ENCODE measurements at regions not wholly inside any gene's neighbourhood (a gene's known extent, or its start where the extent isn't known, plus 50 kb on each side); places are given as distances from the start of the nearest gene placed in this dataset.

DNA sequence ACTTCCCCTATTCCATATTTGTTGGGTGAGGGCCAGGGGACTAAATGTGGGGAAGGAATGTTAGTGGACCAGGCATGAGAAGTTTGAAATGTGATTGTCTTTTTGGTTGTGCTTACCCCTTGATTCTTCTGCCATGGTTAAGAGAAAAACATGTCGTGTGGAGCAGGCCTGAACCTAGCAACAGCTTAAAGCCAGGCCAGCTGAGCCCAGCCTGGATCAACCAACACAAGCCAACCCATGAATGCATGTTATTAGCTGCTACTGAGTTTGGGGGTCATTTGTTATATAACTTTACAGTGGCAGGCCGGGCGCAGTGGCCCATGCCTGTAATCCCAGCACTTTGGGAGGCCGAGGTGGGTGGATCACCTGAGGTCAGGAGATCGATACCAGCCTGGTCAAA lies 52.4 kb upstream of the TRIO start:
- DNase-seq (ENCODE audit: low read depth): no peak

DNA sequence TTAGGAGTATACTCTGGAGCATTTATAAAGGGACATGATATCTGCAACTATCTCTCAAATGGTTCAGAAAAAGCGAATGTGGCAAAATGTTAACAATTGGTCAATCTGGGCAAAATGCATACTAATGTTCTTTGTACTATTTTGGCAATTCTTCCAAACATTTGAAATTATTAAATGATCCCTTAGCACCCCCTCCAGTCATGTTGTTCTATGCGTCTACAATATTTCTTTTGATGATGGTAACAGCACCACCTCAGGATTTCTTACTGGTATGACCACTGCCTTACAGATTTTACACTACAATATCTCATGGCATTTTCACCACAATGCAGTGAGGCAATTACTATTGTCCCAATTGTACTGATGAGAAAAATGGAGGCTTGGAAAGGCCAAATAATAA lies 52.9 kb upstream of the TRIO start:
- no peak for DNase-seq (ENCODE audit: low read depth)

DNA sequence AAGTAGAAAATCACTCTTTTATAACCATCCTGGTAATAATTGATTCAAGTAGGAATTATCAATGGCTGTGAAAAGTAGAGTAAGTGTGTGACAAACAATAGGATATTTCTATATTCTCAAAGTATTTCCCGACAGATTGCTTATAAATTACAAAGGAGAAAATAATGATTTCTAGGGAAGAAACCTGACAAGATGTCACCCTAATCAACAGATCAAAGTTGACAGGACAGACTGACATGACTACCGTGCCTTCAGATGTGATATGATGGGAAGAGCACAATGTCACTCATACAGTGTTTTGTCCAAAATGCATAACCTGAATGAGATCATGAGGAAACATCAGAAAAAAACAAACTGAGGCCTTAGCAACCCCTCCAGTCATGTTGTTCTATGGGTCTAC lies 53.9 kb upstream of the TRIO start:
- no peak for DNase-seq (ENCODE audit: low read depth)

DNA sequence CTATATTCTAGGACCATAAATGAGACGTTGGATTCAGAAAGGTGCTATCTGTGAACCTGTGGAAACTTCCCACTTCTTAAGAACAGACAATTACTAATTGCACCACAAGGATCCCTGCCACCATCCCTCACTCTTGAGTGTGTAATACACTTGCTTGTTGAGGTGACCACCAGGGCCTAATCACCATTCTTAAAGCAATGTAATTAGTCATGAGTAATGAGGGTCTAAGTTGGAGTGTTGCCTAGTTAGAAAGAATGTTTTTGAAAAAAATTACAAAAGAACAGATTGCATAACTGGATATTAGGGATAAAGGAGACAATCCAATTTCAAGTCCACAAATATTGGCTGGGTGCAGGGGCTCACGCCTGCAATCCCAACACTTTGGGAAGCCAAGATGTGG lies 56.9 kb upstream of the TRIO start:
- DNase-seq (ENCODE audit: low read depth): peak; percentile 53

DNA sequence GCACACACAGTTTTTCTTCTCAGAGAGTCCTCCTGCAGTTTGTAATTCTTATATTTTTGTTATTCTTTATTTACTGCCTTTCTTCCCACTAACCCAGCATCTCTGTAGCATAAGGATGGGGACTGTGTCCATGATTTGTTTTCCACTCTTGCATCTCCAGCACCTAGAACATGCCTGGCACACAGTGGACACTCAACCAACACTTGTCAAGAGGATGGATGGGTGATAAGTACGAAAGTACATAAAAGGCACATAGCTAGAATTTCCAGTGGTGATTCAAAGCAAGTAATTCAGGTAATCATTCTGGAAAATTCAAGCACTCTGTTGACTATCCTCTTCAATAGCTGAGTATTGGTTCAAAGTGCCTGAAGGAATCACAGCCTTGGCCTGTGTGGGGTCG lies 60.2 kb upstream of the TRIO start:
- DNase-seq (ENCODE audit: low read depth): no peak

DNA sequence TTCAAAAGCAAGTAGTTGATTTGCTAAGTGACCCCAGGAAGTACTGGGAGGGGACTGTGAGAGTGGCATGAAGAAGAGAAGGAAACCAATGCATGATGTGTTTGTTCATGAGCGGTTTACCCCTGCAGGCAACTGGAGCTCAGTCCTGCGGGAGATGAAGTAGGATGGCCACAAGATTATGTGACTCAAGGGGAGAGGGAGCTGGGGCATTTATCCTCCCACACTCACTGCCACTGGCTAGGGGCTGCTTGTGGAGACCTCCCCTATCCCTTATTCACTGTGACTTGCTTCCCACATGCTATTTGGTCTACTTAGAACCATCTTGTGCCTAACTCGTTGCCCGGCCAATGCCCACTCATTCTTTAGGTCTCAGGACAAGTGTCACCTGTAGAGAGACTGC lies 60.6 kb upstream of the TRIO start:
- no peak for DNase-seq (ENCODE audit: low read depth)

DNA sequence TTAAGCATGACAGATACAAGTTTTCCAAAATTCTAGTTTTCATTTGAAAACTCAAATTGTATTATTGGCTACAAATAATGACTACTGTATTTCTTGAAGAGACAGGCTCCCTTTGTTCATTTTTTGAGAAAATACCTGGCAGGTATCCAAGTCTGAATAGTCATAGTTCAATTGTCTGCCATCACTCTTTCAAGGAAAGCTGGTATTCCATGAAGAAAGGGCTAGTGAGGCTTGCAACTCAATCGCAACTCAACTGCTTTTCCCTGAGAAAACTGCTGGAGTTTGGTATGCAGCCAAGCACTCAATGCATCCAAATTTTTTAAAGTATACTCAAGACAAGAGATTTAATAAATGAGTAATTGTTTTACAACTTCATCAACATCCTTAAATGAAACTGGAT lies 61.4 kb upstream of the TRIO start:
- DNase-seq (ENCODE audit: low read depth): peak; percentile 52

DNA sequence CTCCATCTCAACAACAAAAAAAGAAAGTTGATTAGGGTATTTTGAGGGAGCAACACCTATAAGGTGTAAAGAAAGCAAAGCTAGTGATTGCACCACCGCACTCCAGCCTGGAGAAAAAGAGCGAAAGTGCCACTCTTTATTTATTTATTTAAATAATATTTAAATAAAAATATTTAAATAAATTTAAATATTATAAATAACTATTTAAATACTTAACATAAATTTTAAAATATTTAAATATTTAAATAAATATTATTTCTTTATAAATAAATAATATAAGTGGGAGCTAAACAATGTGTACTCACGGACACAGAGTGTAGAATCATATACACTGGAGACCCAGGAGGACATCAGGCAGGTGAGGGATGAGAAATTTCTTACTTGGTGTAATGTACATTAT lies 64.4 kb upstream of the TRIO start:
- DNase-seq (ENCODE audit: low read depth): no peak

DNA sequence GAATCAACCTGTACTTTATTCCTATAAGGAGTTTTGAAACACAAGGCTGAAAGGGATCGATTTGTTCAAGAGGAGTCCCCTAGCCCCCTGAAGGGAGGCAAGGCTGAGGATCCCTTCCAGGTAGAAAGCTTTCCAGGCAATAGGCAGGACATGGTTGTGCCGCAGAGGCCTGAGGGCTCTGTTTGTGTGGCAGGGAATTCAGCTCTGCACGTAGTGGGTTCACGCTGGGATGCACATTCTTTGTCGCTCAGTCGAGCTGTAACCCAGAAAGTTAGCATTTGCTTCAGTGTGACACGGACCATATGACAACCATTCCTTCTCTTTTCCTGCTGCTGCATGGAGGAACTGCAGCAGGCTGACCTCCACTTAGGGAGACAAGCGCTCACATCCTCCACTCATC lies 65.6 kb upstream of the TRIO start:
- DNase-seq (ENCODE audit: low read depth): no peak

DNA sequence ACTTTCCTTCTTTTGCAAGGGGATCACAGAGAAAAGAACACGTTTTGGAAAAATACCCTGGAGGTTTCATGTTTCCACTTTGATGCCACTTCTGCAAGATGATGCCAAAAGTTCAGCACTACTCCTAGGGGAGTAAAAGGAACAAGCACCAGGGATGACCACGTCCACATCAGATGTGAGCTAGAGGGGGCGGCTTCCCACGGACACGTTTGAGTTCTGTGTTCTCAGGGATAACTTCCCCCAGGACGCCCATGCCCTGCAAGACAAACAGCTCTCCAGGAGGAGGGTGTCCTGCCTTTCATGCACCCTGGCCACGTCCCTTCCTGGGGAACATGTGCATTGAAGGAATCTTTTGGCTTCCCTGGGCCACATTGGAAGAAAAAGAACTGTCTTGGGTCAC lies 66.6 kb upstream of the TRIO start:
- DNase-seq (ENCODE audit: low read depth): no peak

DNA sequence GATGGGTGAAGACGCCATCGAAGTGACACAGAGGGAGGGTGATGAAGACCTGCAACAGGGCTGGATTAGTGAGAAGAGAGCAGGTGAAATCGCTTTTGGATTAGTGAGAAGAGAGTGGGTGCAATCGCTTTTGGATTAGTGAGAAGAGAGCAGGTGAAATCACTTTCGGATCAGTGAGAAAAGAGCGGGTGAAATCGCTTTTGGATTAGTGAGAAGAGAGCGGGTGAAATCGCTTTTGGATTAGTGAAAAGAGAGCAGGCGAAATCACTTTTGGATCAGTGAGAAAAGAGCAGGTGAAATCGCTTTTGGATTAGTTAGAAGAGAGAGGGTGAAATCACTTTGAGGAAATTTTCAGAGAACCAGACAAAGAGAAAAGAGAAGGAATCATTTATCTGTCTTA lies 67.2 kb upstream of the TRIO start:
- DNase-seq (ENCODE audit: low read depth): no peak

DNA sequence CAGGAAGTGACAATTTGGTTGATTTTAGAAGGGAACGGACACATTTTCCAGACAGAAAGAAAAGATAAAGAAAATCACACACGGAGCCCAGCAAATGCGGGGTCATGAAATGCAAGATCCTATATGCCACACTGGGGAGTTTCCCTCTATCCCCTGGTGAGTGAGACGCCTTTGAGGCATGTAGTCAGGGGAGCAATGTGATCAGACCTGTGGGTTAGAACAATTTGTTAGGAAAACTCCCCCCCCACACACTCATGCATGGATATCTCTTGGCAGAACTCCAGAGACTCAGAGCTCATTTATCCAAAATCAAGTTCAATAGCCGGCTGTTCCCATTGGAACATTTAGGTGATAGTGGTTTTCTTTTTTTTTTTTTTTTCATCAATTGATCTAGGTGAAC lies 71.7 kb upstream of the TRIO start:
- peak; percentile 4 for DNase-seq (ENCODE audit: low read depth)

DNA sequence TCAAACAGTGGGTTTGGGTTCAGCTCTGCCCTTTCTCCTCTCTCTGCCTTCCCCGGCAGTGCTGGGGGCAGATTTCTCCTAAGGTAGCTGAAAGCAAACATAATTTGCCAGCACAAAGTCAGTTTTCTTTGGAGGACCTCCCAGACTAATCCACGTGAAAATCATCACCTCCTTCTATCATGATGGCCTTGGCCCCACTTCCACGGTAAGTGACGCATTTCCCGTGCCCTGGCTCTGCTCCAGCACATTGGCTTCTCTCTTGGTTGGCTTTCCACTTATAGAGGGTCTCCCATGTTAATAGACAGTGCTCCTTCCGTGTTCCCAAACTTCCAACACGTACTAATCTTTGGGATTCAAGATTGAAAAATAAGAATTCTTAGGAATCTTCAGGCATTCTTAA lies 74.1 kb upstream of the TRIO start:
- no peak for DNase-seq (ENCODE audit: low read depth)

DNA sequence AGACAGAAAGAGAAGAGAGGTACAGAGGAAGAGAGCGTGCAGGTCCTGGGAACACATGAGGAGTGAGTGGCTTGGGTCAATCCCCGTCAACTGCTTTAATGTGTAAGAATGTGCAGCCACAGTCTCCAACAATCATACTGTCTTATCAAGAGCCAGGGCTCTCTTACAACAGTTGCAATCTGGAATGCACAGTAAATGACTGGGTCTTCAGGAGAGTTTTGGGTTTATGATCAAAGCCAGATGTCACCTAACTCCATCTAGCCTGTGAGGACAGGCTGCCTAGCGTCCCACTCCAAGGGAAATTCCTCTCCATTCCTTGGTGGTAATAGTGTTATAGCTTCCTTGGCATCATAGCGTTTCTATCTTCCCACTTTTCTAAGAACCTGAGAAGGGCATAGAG lies 75.0 kb upstream of the TRIO start:
- DNase-seq (ENCODE audit: low read depth): peak; percentile 54

DNA sequence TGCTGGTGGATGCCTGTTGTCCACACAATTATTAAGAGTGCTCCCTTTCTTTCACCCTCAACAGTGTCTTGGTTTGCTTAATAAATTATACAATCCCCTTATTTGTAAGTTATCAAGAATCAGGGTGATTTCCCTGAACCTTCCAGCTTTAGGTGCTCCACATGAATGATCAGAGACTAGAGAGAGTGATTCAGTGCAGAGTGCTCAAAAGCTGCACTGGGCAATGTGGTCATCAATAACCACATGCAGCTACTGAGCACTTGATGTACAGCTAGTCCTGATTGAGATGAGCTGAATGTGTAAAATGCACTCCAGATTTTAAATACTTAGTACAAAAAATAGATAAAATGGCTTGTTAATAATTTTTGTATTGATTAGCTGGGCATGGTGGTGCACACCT lies 76.8 kb upstream of the TRIO start:
- no peak for DNase-seq (ENCODE audit: low read depth)

DNA sequence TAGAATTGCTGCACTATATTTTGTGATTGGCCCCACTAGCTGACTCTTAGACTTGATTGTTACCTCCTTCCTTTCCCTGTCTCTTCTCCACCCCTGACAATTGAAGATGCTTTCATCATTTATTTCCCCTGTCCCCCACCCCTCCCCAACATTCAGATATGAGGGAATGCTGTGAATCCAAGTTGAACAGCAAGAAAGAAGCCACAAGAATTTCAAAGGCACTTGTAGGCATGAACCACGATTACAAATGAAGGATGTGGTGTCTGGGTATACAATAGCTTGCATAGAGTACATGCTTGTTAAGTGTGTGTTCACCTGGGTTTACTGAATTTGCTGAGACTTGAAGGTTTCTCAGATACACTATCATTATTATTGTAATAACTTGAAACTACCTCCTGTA lies 78.3 kb upstream of the TRIO start:
- DNase-seq (ENCODE audit: low read depth): peak; percentile 82

DNA sequence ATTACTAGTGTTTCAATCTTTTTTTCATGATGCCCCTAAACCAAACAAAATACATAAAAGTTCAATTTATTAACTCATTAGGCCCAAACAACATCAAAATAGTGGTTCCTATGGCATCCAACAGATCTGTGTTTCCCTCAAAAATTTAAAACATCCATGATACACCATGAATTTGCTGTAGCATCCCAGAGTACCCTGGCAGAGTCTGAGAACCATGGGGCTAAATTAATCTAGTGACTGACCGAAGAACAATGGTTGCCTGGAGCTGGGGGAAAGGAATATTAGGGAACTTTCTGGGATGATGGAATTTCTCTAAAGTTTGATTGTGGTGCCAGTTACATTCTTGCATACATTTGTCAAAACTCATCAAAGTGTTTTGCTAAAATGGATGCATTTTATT lies 79.5 kb upstream of the TRIO start:
- DNase-seq (ENCODE audit: low read depth): peak; percentile 65

DNA sequence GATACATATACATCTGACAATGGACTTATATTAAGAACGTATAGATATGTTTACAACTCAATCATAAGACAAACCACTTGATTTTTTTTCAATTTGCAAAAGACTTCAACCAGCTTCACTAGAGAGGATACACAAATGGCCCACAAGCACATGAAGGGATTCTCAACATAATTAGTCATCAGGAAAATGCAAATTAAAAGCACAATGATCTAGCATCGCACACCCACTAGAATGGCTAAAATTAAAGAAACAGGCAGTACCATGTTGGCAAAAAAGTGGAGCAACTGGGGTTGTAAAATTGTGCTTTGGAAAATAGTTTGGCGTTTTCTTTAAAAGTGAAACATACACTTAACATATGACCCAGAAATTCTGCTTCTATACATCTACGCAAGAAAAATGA lies 80.0 kb upstream of the TRIO start:
- DNase-seq (ENCODE audit: low read depth): peak; percentile 73

DNA sequence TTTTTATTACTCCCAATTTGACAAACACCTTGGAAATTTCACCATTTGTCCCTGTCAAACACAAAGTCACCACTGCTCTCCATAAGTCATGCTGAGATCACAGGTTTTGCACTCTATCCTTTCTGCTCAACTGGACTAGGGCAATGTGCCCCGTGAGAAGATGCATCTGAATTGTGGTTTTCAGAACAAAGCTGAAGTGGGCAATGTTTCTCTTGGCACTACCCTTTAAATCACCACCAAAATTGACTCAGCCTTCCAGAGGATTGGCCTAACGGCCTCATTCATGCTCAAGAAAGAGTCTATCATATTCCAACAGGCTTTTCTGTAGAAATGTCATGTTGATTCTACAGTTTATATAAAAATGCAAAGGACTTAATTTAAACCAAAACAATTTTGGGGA lies 81.0 kb upstream of the TRIO start:
- DNase-seq (ENCODE audit: low read depth): peak; percentile 36

DNA sequence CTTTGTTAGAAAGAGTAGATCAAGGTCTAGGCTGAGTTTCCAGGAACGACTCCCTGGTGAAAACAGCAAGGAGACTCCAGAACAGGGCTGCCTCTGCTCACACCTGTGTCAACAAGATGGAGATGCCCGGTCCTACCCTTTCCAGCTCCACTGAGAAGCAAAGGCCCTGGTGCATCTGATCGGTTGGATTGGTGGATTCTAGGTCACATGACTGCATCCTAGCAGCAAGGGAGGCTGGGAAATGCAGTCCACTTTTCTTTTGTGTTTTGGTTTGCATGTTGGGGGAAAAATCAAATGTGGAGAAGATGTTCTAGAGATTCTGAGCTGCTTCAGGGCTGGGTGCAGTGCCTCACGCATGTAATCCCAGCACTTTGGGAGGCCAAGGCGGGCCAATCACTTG lies 82.0 kb upstream of the TRIO start:
- no peak for DNase-seq (ENCODE audit: low read depth)

DNA sequence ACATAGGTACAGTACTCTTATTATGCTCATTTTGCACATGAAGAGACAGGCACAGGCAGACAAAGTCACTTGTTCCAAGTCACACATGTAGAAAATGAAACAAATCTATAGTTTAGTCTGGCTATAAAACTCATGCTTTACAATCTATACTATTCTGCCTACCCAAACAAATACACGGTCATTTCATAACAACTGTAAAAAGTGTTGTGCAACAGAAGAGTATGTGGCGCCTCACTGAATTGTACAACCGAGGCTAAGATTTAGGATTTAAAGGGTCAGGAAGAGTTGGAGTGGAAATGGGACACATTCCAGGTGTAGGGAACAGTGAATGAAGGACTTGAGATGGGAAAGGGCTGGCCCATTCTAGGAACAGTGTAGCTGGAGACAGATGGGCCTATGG lies 82.9 kb upstream of the TRIO start:
- DNase-seq (ENCODE audit: low read depth): no peak

DNA sequence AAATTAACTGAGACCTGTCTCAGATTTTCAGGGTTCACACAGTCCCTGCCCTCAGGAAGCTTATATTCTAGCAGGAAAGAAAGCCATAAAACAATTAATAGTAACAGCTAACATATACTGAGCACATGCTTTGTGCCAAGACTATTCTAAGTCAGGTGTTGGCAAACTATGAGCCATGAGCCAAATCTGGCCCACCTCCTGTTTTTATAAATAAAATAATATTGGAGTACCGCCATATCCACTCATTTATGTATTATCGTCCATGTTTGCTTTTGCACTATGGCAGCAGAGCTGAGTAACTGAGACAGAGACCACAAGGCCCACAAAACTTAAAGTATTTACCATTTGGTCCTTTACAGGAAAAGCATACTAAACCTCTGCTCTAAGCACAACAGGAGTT lies 83.3 kb upstream of the TRIO start:
- no peak for DNase-seq (ENCODE audit: low read depth)

DNA sequence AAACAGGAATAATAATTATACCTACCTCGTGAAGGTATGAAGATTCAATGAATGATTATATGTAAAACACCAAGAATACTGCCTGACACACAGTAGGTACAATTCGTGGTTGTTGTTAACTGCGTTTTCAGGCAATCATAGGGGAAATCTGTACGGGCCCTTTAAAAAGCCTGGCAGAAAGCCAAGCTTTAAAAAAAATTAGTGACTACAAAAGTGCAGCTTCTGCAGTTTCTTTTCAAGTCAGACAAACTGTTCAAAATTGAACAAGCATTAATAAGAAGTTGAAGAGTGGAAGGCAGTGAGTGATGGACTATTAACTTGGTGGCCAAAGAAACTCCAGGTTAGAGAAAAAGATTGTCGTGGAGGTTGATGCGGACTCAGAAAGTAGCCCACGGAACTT lies 85.9 kb upstream of the TRIO start:
- DNase-seq (ENCODE audit: low read depth): no peak

DNA sequence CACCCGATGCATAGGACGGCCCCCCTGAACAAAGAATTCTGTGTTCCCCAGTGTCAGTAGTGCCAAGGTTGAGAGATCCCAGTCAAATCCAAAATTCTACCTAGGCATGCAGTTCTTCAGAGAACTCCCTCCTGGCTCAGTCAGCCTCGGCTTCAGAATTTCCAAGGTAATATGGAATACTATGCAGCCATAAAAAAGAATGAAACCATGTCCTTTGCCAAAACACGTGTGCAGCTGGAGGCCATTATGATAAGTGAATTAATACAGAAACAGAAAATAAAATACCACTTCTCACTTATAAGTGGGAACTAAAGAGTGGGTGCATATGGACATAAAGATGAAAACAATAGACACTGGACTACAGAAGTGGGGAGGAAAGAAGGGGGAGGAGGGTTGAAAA lies 87.1 kb upstream of the TRIO start:
- DNase-seq (ENCODE audit: low read depth): no peak
